HG02759 (cell line): ENCODE measurements at regions not wholly inside any gene's neighbourhood (a gene's known extent, or its start where the extent isn't known, plus 50 kb on each side); places are given as distances from the start of the nearest gene placed in this dataset.
"Not testable (repeated sequence)": the region's sequence is repeated elsewhere in the genome, so short reads cannot be mapped to it uniquely, and the experiment has no call there.

Experiments used
- ATAC-seq: cut with Tn5 transposase; IDR thresholded peaks from one replicate; pipeline ENCODE4 v1.9.1; 2021; ENCODE audit warnings: mild to moderate bottlenecking, moderate library complexity; ENCODE audit not compliant: unreplicated experiment

- ATAC-seq = no peak
Observed at GRCh38 chr2:159880729-159881128, 82.7 kb upstream of the CD302 start.

- ATAC-seq = peak; percentile 90
Observed at GRCh38 chr2:159879051-159879604, 81.1 kb upstream of the CD302 start.

- ATAC-seq = no peak
Observed at GRCh38 chr2:159875083-159875482, 77.1 kb upstream of the CD302 start.

GRCh38 chr2:159873258-159873657 lies 75.2 kb upstream of the CD302 start:
- ATAC-seq = no peak

- no peak for ATAC-seq
Observed at GRCh38 chr2:159872353-159872752, 74.3 kb upstream of the CD302 start.

GRCh38 chr2:159868598-159869159 lies 70.7 kb upstream of the CD302 start:
- ATAC-seq = not testable (repeated sequence)

- ATAC-seq = no peak
Observed at GRCh38 chr2:159867567-159868361, 69.8 kb upstream of the CD302 start.

GRCh38 chr2:159863526-159864160 lies 65.6 kb upstream of the CD302 start:
- ATAC-seq = no peak

- no peak for ATAC-seq
Observed at GRCh38 chr2:159860581-159861310, 62.7 kb upstream of the CD302 start.

- no peak for ATAC-seq
Observed at GRCh38 chr2:159859583-159859982, 61.6 kb upstream of the CD302 start.

GRCh38 chr2:159856760-159857159 lies 58.8 kb upstream of the CD302 start:
- no peak for ATAC-seq

GRCh38 chr2:159855557-159856061 lies 57.6 kb upstream of the CD302 start:
- ATAC-seq = no peak

- ATAC-seq = no peak
Observed at GRCh38 chr2:159855143-159855542, 57.1 kb upstream of the CD302 start.

GRCh38 chr2:159854481-159854880 lies 56.5 kb upstream of the CD302 start:
- ATAC-seq = no peak

GRCh38 chr2:159853101-159853500 lies 55.1 kb upstream of the CD302 start:
- no peak for ATAC-seq

- no peak for ATAC-seq
Observed at GRCh38 chr2:159851941-159852340, 53.9 kb upstream of the CD302 start.

GRCh38 chr2:159850789-159851188 lies 52.8 kb upstream of the CD302 start:
- no peak for ATAC-seq

GRCh38 chr2:159849160-159849813 lies 51.3 kb upstream of the CD302 start:
- ATAC-seq = no peak
